ENCODE measurements at regions not wholly inside any gene's neighbourhood (a gene's known extent, or its start where the extent isn't known, plus 50 kb on each side); places are given as distances from the start of the nearest gene placed in this dataset.

- Histone ChIP-seq H3K4me3 (ENCODE audit: low read depth, low read length) (no peak overlapping the region), H3K4me1 (ENCODE audit: control insufficient read depth in 1 of 2, insufficient read depth in 2 of 2, low read length in 2 of 2) (no peaks in the 10 kb centered on the region), H3K9me3 (ENCODE audit: insufficient read depth, low read depth, low read length) (no peaks in the 10 kb centered on the region), H2AFZ (ENCODE audit: insufficient read depth, low read length, poor library complexity) (no peak overlapping the region), H2BK12ac (ENCODE audit: low read length) (no peak overlapping the region), H3K4ac (ENCODE audit: low read depth, low read length) (no peak overlapping the region), H3K14ac (ENCODE audit: low read length) (no peak overlapping the region), H3K79me1 (ENCODE audit: low read length) (no peaks in the 10 kb centered on the region), H3K27ac (ENCODE audit: low read depth, low read length) (no peak overlapping the region), H2BK120ac (ENCODE audit: insufficient read depth, low read length, poor library complexity) (no peak overlapping the region), H3K79me2 (ENCODE audit: control insufficient read depth, insufficient read depth, low read length, poor library complexity) (no peaks in the 10 kb centered on the region), H3K4me2 (ENCODE audit: low read length) (no peak overlapping the region), H3K27me3 (ENCODE audit: insufficient read depth, low read length) (no peaks in the 10 kb centered on the region), H4K12ac (ENCODE audit: low read depth, low read length) (no peak overlapping the region), H3K18ac (ENCODE audit: low read length) (no peak overlapping the region), H2AK5ac (ENCODE audit: low read length) (no peak overlapping the region), H3K36me3 (ENCODE audit: control insufficient read depth in 1 of 2, insufficient read depth in 2 of 2, low read length in 2 of 2) (no peaks in the 10 kb centered on the region), H2BK5ac (ENCODE audit: low read depth, low read length, poor library complexity) (no peak overlapping the region), H3K23ac (ENCODE audit: low read length) (no peak overlapping the region), H3K9ac (ENCODE audit: low read length) (no peak overlapping the region), H4K8ac (ENCODE audit: low read depth, low read length) (no peak overlapping the region), H4K91ac (ENCODE audit: low read depth, low read length) (no peak overlapping the region)
- WGBS (ENCODE audit: extremely low coverage, insufficient coverage, insufficient read length) = no CpG with 5 or more reads among the region's 2 CpGs
- no peak for DNase-seq
These were observed 848.5 kb upstream of the WWC1 start for GRCh38 chr5:167442922-167443321.

GRCh38 chr5:167447466-167448375 is 843.7 kb upstream of the WWC1 start:
- no CpG with 5 or more reads among the region's 8 CpGs for WGBS (ENCODE audit: extremely low coverage, insufficient coverage, insufficient read length)
- Histone ChIP-seq H3K4me2 (ENCODE audit: low read length) (no peak overlapping the region), H4K12ac (ENCODE audit: low read depth, low read length) (no peak overlapping the region), H3K79me2 (ENCODE audit: control insufficient read depth, insufficient read depth, low read length, poor library complexity) (no peaks in the 10 kb centered on the region), H4K8ac (ENCODE audit: low read depth, low read length) (no peak overlapping the region), H2BK12ac (ENCODE audit: low read length) (no peak overlapping the region), H3K27me3 (ENCODE audit: insufficient read depth, low read length) (no peaks in the 10 kb centered on the region), H3K14ac (ENCODE audit: low read length) (no peak overlapping the region), H3K4me3 (ENCODE audit: low read depth, low read length) (no peak overlapping the region), H2BK5ac (ENCODE audit: low read depth, low read length, poor library complexity) (no peak overlapping the region), H3K4ac (ENCODE audit: low read depth, low read length) (no peak overlapping the region), H3K9ac (ENCODE audit: low read length) (no peak overlapping the region), H2AFZ (ENCODE audit: insufficient read depth, low read length, poor library complexity) (no peak overlapping the region), H3K23ac (ENCODE audit: low read length) (no peak overlapping the region), H3K27ac (ENCODE audit: low read depth, low read length) (no peak overlapping the region), H2BK120ac (ENCODE audit: insufficient read depth, low read length, poor library complexity) (no peak overlapping the region), H2AK5ac (ENCODE audit: low read length) (no peak overlapping the region), H3K79me1 (ENCODE audit: low read length) (no peaks in the 10 kb centered on the region), H3K4me1 (ENCODE audit: control insufficient read depth in 1 of 2, insufficient read depth in 2 of 2, low read length in 2 of 2) (no peaks in the 10 kb centered on the region), H3K9me3 (ENCODE audit: insufficient read depth, low read depth, low read length) (no peaks in the 10 kb centered on the region), H3K36me3 (ENCODE audit: control insufficient read depth in 1 of 2, insufficient read depth in 2 of 2, low read length in 2 of 2) (no peaks in the 10 kb centered on the region), H4K91ac (ENCODE audit: low read depth, low read length) (no peak overlapping the region), H3K18ac (ENCODE audit: low read length) (no peak overlapping the region)
- no peak for DNase-seq

GRCh38 chr5:167448376-167448775 is 843.1 kb upstream of the WWC1 start:
- Histone ChIP-seq H3K27me3 (ENCODE audit: insufficient read depth, low read length) (no peaks in the 10 kb centered on the region), H3K4me3 (ENCODE audit: low read depth, low read length) (no peak overlapping the region), H3K4ac (ENCODE audit: low read depth, low read length) (no peak overlapping the region), H4K91ac (ENCODE audit: low read depth, low read length) (no peak overlapping the region), H3K79me2 (ENCODE audit: control insufficient read depth, insufficient read depth, low read length, poor library complexity) (no peaks in the 10 kb centered on the region), H2BK120ac (ENCODE audit: insufficient read depth, low read length, poor library complexity) (no peak overlapping the region), H3K14ac (ENCODE audit: low read length) (no peak overlapping the region), H3K4me2 (ENCODE audit: low read length) (no peak overlapping the region), H3K23ac (ENCODE audit: low read length) (no peak overlapping the region), H2AFZ (ENCODE audit: insufficient read depth, low read length, poor library complexity) (no peak overlapping the region), H3K36me3 (ENCODE audit: control insufficient read depth in 1 of 2, insufficient read depth in 2 of 2, low read length in 2 of 2) (no peaks in the 10 kb centered on the region), H4K8ac (ENCODE audit: low read depth, low read length) (no peak overlapping the region), H2AK5ac (ENCODE audit: low read length) (no peak overlapping the region), H3K18ac (ENCODE audit: low read length) (no peak overlapping the region), H3K27ac (ENCODE audit: low read depth, low read length) (no peak overlapping the region), H2BK5ac (ENCODE audit: low read depth, low read length, poor library complexity) (no peak overlapping the region), H3K4me1 (ENCODE audit: control insufficient read depth in 1 of 2, insufficient read depth in 2 of 2, low read length in 2 of 2) (no peaks in the 10 kb centered on the region), H3K79me1 (ENCODE audit: low read length) (no peaks in the 10 kb centered on the region), H3K9ac (ENCODE audit: low read length) (no peak overlapping the region), H3K9me3 (ENCODE audit: insufficient read depth, low read depth, low read length) (no peaks in the 10 kb centered on the region), H2BK12ac (ENCODE audit: low read length) (no peak overlapping the region), H4K12ac (ENCODE audit: low read depth, low read length) (no peak overlapping the region)
- DNase-seq = no peak
- WGBS (ENCODE audit: extremely low coverage, insufficient coverage, insufficient read length) = no CpG with 5 or more reads among the region's 7 CpGs

- H3K14ac ChIP-seq (ENCODE audit: low read length) = no peak overlapping the region
- no peak for DNase-seq
- no peak overlapping the region for H3K27ac ChIP-seq (ENCODE audit: low read depth, low read length)
- no CpG with 5 or more reads among the region's 7 CpGs for WGBS (ENCODE audit: extremely low coverage, insufficient coverage, insufficient read length)
- no peak overlapping the region for H3K9ac ChIP-seq (ENCODE audit: low read length)
- no peak overlapping the region for H3K23ac ChIP-seq (ENCODE audit: low read length)
- H3K9me3 ChIP-seq (ENCODE audit: insufficient read depth, low read depth, low read length) = no peaks in the 10 kb centered on the region
- no peak overlapping the region for H3K4ac ChIP-seq (ENCODE audit: low read depth, low read length)
- no peaks in the 10 kb centered on the region for H3K36me3 ChIP-seq (ENCODE audit: control insufficient read depth in 1 of 2, insufficient read depth in 2 of 2, low read length in 2 of 2)
- H4K8ac ChIP-seq (ENCODE audit: low read depth, low read length) = no peak overlapping the region
- H3K4me3 ChIP-seq (ENCODE audit: low read depth, low read length) = no peak overlapping the region
- H4K12ac ChIP-seq (ENCODE audit: low read depth, low read length) = no peak overlapping the region
- H4K91ac ChIP-seq (ENCODE audit: low read depth, low read length) = no peak overlapping the region
- no peak overlapping the region for H2AK5ac ChIP-seq (ENCODE audit: low read length)
- H3K4me1 ChIP-seq (ENCODE audit: control insufficient read depth in 1 of 2, insufficient read depth in 2 of 2, low read length in 2 of 2) = no peaks in the 10 kb centered on the region
- no peak overlapping the region for H3K18ac ChIP-seq (ENCODE audit: low read length)
- no peaks in the 10 kb centered on the region for H3K79me1 ChIP-seq (ENCODE audit: low read length)
- H2BK120ac ChIP-seq (ENCODE audit: insufficient read depth, low read length, poor library complexity) = no peak overlapping the region
- no peaks in the 10 kb centered on the region for H3K27me3 ChIP-seq (ENCODE audit: insufficient read depth, low read length)
- H2BK5ac ChIP-seq (ENCODE audit: low read depth, low read length, poor library complexity) = no peak overlapping the region
- no peaks in the 10 kb centered on the region for H3K79me2 ChIP-seq (ENCODE audit: control insufficient read depth, insufficient read depth, low read length, poor library complexity)
- H2AFZ ChIP-seq (ENCODE audit: insufficient read depth, low read length, poor library complexity) = no peak overlapping the region
- no peak overlapping the region for H2BK12ac ChIP-seq (ENCODE audit: low read length)
- H3K4me2 ChIP-seq (ENCODE audit: low read length) = no peak overlapping the region
These were observed 840.4 kb upstream of the WWC1 start for GRCh38 chr5:167451076-167451475.

Data from trophoblast cell (in vitro differentiated cells and primary cell).